OCI-LY3 (cell line): ENCODE measurements at regions not wholly inside any gene's neighbourhood (a gene's known extent, or its start where the extent isn't known, plus 50 kb on each side); places are given as distances from the start of the nearest gene placed in this dataset.

Experiments
- CTCF ChIP-seq: fragments of 200-600, 300-600 bp; sonication (generic); IDR thresholded peaks from 2 replicates; pipeline ENCODE4 v1.5.1; 2014; ENCODE audit warnings: antibody characterized with exemption, low read length, low read depth
- EZH2phosphoT487 ChIP-seq: fragments of 200-600 bp; shearing (Covaris generic); IDR thresholded peaks from 2 replicates; pipeline ENCODE4 v1.6.1; 2018; ENCODE audit warnings: antibody characterized with exemption, mixed run types, low read depth

- TF ChIP-seq EZH2phosphoT487, result no peak
- TF ChIP-seq CTCF, result no peak
These were observed 264.2 kb upstream of the TNP1 start for GRCh38 chr2:217124050-217124449.
